Suppressor macrophage treated with lipopolysaccharide for 4 hours (primary cell): ENCODE measurements at regions not wholly inside any gene's neighbourhood (a gene's known extent, or its start where the extent isn't known, plus 50 kb on each side); places are given as distances from the start of the nearest gene placed in this dataset.
"Not testable (repeated sequence)": the region's sequence is repeated elsewhere in the genome, so short reads cannot be mapped to it uniquely, and the experiment has no call there.

Experiments used
- DNase-seq: peaks from one replicate; pipeline ENCODE4 v3.0.0-alpha.2; 2020

DNA sequence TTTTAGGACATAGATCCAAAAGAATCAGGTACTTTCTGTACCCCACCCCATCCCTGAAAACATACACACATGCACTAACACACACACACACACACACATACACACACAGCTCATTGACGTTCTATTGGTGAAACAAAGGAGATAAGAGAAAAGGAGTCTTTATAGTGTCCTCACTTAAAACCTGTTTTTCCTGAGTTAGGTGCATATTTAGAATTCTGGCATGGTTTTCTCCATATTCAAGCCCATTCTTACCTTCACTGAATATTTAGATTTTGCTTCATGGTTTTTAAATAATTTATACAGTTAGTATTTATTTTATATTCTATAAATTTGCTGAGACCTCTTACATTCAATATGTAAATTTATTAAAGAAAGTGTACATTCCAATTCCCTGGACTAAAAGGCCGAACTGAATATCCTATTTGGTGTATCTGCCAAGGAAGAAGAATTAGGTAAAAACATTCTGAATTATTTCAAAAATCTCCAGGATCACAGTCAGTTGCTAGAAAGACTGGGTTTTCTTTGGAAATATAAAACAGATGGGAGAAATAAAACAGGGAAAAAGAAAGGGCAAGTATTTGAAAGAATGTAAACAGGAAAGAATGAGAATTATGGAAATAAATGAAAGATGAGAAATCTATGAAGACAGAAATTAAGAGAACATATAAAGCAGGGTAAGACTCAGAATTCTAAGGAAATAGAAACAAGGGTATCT, 556.2 kb downstream of the KCTD12 start:
- no peak for DNase-seq

DNA sequence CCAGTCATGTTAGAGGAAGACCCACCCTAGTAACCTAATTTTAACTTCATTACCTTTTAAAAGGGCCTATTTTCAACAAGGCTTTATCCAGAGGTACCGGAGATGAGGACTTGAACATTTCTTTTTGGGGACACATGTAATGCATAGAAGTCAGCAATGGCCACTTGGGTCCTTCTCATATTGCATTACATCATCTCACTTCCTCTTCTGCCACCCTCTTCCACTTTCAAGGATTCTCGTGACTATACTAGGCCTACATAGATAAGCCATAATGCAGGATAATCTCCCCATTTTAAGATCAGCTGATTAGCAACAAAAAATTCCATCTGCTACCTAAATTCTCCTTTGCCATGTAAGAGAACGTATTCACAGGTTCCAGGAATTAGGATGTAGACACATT, 557.2 kb downstream of the KCTD12 start:
- peak; percentile 17 for DNase-seq

DNA sequence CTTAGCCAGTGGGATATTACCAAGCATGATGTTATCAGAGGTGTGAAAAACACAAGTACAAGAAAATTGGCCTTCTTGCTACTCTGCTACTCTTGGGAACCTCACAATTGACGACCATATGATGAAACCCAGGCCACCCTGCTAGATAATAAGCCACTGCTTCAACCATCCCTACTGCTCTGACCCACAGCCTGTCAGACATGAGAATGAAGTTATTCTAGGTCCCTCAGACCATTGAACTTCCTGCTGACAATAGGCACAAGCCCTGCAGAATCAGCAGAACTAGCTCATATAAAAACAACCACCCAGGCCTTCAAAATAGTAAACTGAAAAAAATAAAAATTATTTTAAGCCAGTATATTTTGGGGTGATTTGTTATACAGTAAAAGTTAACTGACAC, 559.9 kb downstream of the KCTD12 start:
- DNase-seq = no peak

DNA sequence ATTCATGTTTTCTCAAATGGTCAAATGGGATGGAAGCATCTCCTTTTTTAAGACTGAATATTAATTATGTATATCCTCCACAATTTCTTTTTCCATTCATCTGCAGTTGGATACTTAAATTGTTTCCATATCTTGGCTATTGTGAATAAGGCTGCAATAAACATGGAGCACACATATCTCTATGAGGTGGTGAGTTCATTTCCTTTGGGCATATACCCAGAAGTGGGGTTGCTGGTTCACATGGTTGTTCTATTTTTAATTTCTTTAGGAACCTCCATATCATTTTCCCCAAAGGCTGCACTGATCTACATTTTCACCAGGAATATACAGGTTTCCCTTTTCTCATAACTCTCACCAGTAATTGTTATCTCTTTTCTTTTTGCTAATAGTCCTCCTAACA, 566.3 kb downstream of the KCTD12 start:
- DNase-seq = no peak

DNA sequence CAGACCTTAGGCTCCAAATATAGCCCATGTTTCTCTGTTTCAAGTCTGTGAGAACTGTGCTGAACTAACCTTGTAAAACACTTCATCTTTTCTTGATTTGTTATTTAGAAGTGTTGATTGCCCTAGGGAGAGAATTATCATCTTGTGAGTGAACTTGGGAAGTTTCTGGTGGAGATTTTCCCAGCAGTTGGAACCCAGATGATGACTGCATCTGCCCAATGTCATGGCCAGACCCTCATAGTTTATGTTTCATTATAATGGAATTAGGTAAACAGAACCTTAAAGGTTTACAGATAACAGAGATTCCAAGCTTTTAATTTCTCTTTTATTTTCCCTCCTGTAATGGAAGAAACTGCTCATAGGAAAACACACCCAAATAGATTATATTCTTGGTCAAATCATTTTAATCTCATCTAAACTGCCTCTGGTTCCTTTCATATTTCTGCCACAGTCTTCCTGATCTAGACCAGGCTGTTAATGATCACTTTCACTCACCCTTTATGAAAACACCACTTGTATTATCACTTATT, 569.1 kb downstream of the KCTD12 start:
- DNase-seq = no peak

DNA sequence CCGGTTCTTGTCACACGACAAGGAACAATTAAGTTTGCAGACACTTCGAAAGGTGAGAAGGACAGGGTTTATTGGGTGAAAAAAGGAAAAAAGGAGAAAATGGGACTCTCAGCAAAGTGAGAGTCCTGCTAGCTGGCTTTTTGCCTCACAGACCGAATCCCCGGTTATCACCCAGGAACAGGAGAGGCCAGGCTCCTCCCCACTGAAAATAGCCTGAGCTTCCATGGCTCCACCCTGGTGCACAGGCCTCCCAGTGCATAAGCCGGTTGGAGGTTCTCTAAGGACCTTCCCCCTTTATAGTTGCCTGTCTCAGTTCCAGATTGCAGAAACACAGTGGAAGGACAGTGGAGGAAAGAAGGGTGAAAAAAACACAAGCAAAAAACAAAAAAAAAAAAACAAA, 571.7 kb downstream of the KCTD12 start:
- DNase-seq = no peak

DNA sequence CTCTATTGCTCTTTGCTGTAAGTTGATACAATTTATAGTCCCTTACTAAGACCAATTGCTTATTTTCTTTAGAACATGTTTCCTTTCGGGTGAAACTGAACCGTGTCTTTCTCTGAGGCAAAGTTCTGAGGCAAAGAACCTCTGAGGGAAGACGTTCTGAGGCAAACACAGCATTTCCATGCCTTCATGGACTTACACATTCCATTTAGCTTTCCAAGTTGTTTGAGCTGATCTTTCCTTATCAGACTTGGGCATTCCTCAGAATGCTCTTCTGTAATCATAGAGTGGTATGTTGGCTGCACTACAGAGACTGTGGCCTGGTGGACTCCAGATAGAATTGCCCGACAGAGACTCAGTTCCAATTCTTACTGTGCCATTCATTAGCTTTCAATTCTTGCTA, 579.1 kb downstream of the KCTD12 start:
- DNase-seq = no peak

DNA sequence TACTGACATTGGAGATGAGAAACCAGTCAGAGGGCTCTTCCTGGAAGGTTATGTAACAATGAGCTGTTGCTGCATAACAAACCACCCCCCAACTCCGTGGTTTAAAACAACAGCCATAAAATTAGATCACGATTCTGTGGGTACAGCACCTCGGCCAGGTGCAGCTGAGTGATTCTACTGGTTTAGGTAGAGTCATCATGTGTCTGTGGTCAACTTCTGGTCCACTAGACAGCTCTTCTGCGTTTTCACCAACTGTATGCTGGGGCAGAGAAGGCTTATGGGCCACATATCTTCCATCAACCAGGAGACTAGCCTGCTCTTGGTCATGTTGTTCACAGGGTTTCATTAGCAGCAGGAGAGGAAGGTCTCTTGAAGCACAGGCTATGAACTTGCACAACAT, 585.5 kb downstream of the KCTD12 start:
- no peak for DNase-seq

DNA sequence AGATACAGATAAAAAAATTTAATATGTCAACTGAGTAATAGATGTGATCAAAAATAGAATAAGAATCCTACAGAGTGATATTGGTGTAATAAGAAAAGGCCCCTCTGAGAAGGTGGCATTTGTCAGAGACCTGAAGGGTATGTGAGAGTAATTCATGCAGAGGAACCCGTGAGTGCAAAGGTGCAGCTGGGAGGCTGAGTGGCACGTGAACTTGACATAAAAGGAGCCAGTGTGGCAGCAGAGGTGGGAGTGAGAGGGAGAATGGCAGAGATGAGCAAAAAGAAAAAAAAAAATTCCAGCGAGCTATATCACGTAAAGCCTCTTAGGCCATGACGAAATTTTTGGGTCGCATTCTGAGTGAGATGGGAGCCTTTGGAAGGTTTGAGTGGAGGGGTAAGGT, 588.9 kb downstream of the KCTD12 start:
- no peak for DNase-seq

DNA sequence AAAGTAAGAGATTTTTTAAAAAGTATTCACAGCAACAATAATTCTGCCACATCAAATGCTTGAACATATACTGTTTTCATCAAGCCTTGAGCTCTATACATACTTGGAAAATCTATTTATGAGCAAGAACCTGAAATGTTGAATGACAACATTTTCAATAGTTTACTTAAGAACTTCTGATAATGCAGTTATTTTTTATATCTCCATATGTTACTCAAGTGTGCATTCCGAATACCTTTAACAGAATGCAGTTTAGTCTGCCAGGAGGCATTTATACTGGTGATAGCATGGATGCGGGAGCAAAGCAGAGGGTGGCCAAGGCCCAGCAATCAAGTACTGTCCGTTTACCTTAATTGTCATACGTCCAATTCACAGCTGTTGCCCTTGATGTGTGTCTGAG, 589.5 kb downstream of the KCTD12 start:
- no peak for DNase-seq

DNA sequence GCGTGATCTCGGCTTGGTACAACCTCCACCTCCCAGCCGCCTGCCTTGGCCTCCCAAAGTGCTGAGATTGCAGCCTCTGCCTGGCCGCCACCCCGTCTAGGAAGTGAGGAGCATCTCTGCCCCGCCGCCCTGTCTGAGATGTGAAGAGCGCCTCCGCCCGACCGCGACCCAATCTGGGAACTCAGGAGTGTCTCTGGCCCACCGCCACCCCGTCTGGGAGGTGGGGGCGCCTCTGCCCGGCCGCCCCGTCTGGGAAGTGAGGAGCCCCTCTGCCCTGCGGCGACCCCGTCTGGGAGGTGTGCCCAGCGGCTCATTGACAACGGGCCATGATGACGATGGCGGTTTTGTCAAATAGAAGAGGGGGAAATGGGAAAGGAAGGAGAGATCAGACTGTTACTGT, 591.2 kb downstream of the KCTD12 start:
- not testable (repeated sequence) for DNase-seq

DNA sequence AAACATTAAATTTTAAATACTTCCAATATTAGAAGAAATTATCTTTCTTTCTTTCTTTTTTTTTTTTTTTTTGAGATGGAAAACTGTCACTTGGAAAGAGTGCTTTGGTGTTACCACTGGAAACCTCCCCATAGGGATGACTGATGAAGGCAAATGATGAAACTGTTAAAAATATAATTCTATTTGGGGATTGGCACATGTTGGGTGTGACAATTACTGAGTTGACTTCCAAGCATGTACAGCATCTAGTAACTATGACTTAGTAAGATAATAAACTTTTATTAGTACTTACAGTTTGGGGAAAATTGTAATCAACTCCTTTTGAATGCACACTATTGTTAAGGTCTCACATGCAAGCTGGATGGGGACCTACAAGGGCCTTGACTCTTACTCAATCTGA, 592.5 kb downstream of the KCTD12 start:
- DNase-seq = no peak

DNA sequence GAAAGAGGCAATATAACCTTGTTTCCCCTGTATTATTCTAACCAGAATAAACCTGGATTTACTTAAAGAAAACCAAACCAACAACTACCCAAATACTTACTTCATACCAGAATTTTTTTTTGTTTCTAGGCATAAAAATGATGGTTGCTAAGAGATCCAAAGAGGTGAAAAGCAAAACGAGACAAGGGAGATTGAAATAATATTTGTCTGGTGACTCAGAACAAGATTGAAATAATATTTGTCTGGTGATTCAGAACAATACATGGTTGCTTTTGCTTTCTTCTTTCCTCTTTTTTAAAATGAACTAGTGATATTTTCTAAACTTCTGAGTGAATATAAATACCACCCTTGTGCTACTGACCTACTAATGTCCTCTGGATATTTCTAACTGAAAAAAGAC, 592.9 kb downstream of the KCTD12 start:
- no peak for DNase-seq

DNA sequence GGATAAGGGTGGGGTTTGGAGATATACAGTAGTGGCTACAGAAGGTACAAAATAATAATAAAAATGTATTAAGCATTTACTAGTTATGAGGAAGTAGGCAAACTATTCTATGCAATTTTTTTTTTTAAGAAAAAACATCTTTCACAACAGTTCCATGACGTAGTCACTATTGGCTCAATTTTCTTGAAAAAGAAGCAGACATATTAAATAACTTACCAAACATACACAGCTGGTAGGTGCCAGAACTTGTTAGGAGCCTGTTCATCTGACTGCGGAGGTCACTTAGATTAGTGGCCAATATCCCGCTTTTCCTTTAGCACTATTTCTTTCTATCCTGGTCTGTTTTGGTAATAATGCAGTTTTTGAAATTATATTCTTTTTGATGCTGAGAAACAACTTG, 593.5 kb downstream of the KCTD12 start:
- DNase-seq = no peak

DNA sequence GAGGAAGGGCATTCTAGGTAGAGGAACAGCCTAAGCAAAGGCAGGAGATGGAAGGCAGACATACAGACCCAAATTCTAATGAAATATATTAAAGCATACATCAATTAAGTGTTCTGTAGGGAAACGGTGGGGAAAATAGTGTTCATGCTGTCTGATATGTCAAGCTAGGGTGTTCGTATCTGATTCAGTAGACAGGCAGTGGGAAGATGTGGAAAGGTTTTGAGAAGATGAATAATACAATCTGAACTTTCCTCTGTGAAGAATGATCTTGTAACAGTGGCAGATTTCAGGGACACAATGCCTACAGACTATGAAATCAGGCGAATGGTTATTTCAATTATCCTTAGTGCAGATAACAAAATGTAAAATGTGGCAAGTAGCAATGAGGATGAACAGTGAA, 594.2 kb downstream of the KCTD12 start:
- no peak for DNase-seq

DNA sequence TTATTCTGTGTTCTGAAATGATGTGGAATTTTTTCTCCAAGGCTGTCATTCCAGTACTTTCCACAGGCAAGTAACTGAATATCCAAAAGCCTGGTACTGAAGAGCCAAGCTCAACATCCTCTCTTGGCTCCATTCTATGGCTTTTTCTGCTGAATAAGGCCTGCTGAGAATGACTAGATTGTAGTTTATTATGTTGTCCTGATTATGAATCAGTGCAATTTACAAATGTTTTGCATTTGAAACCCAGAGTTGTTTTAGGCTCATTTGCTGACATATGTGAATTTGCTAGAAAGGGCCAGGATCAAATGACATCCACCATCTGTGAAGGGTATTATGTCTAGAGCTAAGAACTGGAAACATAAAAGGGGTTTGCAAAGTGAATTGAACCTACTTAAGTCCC, 596.6 kb downstream of the KCTD12 start:
- DNase-seq = no peak

DNA sequence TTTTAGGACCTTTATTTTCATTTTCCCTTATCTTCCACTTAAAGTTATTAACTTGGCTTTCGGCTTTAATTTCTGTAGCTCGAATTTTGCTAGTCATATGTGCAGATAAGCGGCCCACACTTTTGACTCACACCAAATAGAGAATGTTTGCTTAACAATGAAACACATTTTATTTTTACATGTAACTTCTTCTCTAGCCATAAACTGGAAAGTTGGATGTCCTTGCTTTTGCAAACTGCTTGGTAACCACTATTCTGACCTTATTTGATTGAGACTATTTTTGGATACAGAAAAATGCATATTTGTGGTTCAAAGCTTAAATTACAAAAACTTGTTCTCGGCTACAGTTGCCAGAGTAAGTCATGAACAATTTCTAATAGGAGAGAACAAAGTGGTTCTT, 600.0 kb downstream of the KCTD12 start:
- DNase-seq = no peak

DNA sequence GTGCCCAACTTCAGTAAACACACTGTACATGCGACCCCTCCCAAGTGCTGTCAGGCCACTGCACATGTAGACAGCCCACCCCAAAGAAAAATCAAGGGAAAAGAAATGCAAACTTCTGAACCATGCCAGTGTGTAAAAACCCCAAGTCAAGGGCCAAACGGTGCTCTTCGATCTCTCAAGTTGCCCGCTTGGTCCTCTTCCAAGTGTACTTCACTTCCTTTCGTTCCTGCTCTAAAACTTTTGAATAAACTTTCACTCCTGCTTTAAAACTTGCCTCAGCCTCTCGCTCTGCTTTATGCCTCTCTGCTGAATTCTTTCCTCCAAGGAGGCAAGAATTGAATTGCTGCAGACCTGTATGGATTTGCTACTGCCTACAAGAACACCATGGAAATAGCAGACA, 600.7 kb downstream of the KCTD12 start:
- no peak for DNase-seq

DNA sequence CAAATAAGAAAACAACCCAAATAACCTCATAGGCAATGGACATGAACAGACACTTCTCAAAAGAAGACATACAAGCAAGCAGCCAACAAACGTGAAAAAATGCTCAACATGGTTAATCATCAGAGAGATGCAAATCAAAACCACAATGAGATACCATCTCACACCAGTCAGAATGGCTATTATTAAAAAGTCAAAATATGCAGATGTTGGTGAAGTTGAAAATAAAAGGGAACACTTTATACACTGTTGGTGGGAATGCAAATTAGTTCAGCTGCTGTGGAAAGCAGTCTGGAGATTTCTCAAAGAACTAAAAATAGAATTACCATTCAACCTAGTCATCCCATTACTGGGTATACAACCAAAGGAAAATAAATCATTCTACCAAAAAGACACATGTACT, 606.4 kb downstream of the KCTD12 start:
- DNase-seq = not testable (repeated sequence)

DNA sequence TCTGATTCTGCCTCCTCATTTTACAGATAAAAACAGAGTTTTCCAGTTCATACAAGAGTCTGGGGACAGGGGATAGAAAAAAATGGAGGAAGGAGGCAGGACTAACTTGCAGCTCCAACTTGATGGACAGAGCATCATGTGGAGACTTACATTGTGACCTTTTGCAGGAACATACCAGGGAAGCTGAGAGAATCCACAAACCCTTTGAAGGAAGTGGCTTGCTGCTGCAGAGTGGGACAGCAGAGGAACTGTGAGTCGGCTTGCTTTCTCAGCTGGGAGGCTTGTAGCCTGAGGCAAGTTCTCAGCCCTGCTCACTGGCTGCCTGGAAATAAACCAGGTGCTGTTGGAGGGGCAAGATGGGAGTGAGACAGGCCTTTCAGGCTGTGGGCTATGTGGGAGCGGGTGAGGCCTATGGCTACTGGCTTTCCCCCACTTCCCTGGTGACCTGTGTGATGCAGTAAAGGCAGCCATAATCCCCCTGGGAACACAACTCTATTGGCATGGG, 614.4 kb downstream of the KCTD12 start:
- no peak for DNase-seq

DNA sequence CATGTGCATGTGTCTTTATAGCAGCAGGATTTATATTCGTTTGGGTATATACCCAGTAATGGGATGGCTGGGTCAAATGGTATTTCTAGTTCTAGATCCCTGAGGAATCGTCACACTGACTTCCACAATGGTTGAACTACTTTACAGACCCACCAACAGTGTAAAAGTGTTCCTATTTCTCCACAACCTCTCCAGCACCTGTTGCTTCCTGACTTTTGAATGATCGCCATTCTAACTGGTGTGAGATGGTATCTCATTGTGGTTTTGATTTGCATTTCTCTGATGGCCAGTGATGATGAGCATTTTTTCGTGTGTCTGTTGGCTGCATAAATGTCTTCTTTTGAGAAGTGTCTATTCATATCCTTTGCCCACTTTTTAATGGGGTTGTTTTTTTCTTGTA, 617.9 kb downstream of the KCTD12 start:
- DNase-seq = not testable (repeated sequence)

DNA sequence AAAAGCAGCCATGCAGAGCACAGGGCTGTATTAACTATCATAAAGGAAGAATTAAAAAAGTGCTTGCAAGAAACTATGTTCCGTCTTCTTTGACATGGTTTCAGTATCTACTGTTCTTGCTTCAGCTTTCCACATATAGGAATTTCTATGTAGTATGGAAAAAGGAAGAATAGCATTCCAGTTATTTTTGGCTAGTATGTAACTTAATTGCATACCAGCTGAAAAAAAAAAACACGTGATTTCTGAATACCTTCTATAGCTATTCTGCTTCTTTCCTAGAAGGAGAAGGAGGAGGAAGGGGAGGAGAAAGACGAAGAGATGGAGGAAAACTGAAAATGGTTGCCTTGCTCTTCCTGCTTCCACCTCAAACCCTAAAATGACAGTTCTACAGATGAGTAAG, 619.0 kb downstream of the KCTD12 start:
- DNase-seq = no peak

DNA sequence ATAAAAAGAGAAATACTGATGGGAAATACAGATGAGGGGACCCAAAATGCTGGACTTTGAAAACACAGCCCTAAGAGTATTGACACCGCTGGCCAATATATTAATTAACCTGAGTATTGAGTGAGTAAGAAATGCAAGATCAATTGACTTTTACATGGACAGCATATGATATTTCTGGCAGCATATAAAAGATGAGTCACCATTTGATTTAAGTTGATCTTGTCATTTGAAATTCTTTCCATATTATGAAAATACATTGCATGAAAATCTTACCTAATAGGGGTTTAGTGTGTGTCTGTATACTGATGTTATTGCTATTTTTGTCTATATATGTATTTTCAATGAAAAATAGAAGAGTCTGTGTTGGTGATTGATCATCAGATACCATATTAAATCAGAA, 619.6 kb downstream of the KCTD12 start:
- DNase-seq = no peak

DNA sequence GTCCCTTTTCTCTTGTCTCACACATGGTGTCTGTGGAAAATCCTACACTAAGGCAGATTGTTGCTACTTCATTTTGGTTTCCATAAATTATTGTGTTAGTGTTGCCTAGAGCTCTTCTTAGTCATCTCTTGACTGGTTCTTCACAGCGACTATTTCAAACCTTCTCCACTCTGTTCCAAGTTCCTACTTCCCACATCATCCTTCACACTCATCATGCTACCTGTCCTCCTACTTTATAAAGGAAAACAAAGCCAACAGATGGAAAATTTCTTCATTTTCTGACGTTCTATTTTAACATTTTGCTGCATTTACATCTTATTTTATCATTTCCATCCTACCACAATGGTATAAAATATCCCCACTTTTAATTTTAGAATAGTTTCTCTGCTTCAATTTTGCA, 614.1 kb downstream of the LMO7 start:
- no peak for DNase-seq

DNA sequence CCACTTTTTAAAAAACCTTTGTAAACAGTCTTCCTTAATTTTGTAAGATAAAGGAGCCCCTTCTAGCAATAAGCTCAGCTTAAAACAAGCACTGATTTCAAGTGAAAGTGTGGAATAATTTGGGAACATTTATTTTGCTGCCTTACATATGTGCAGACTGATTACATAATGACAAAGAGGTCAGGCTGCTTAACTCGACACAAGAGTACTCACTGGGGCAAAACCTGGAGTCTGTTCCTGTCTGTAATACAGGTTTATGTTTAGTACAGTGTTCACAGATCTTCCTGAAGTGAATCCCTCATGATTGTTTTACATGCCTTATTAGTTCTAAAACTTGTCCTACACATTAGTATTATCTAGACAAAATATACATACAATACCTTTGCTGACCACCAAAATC, 609.8 kb downstream of the LMO7 start:
- no peak for DNase-seq
